HG03520 (cell line): ENCODE measurements at regions not wholly inside any gene's neighbourhood (a gene's known extent, or its start where the extent isn't known, plus 50 kb on each side); places are given as distances from the start of the nearest gene placed in this dataset.
"Not testable (repeated sequence)": the region's sequence is repeated elsewhere in the genome, so short reads cannot be mapped to it uniquely, and the experiment has no call there.

Experiments used
- ATAC-seq: cut with Tn5 transposase; IDR thresholded peaks from one replicate; pipeline ENCODE4 v1.9.1; 2021; ENCODE audit warnings: mild to moderate bottlenecking, moderate library complexity; ENCODE audit not compliant: unreplicated experiment

DNA sequence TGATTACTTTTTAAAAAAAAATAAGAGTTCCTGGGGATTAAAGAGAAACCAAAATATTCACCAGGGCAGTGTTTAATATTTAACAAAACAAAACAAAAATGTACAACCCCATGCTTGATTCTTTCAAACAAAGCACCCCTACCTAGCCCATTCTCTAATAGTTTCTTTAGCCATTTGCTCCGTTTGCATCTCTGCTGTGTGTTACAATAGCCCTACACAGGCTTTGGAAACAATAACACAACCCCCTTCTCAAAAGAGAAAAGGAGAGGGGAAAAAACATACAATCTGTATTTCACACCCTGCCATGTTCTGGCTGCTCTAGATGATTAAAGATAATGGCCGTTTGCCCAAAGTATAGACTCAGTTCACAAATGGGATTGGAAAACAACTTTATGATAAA is 302.9 kb downstream of the CPS1 start:
- no peak for ATAC-seq

DNA sequence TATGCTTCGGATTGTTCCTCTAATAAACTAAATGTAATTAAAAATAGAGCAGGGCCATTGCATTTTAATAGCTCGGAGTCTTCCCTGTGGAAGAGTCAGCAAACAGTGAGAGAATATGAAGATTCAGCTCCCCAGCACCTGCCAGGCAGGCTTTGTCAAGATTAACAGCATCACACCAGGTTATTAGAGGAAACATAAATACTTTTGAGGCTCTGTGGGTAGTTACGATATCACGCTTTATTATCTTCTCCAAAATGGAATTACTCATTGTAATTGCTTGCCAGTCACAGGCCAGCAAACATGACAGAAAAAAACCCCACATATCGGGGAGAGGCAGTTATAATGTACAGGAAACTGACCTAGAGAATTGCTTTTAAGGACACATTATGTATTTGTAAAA is 303.9 kb downstream of the CPS1 start:
- no peak for ATAC-seq

DNA sequence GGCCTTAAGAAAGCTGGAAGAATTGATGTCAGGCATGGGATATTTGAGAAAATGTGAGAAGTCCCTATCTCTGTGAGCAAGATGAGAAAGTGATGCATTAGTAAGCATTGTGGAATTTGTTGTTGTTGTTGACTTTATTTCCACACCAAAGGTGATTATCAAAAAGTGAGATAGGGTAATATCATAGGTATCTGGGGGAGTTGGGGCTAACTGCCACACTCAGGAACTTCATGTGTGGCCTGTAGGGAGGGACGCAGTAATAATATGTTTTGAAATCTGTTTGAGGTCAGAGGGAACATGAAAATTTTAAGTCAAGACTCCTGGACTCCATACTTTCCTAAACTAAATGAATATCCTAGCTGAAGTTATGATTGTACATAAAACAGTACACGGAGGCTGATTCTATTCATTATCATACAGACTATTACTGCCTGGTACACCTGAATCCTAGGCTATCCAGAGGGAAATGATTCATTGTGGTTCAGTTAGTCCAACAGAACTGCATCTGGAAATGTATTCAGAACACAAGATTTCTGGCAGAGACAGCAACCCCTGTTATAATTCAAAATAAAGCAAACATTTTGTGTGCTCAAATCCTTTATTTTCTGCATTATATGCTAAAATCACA is 304.8 kb downstream of the CPS1 start:
- no peak for ATAC-seq

DNA sequence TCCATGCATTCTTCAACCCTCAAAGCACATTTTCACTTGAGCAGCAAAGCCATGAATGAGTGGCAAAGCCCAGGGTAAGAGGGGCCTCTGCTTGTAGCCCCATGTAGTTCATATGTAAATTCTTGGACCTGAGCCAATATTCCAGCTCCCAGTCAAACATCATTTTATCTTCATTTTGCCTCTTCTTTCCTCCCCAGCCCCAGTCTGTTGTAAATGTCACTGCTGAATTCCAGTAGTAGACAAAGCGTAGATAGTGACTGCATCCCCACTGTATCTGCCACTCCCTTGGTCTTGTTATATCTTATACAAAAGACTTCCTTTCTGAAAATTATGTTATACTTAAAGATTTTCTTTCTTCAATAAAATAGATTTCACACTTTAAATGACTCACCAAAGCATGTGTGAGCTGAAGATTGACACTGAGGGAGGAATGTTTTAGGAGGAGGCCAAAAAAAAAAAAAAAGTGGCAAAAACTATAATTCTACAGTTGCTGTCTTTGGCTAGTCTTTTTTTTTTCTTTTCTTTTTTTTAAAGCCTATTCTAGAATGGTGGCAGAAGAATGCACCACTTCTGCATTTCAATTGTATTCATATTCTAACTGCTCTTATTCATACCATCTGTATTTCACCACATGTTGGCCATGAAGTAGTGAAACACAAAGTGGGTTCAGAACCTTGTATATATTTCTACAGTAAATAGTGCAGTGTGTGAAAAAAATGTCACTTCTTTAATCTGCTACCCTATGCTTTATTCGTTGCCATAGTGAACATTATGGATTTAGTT is 306.1 kb downstream of the CPS1 start:
- ATAC-seq, result no peak

DNA sequence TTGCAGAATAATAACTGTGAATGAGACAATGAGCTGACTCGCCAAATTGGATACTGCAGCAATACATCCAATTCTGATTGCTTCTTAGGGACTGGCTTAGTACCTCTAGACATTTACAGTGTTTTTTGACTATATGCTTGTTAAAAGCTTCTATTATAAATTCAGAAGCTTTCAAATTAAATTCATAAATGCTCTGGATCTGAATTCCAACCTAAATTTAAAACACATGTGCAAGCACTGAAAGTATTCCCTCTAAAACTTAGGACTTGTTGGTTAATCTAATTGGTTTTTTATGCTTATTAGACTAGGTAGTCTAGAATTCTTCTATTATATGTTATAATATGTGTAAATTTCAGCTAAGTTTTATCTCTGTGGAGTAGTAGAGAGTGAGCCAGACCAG is 306.9 kb downstream of the CPS1 start:
- ATAC-seq, result no peak

DNA sequence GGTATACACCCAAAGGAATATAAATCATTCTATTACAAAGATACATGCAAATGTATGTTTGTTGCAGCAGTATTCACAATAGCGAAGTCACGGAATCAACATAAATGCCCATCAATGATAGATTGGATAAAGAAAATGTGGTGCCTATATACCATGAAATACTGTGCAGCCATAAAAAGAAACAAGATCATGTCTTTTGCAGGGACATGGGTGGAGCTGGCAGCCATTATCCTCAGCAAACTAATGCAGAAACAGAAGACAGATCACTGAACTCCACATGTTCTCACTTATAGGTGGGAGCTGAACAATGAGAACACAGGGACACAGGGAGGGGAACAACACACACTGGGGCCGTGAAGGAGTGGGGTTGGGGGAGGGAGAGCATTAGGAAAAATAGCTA is 315.2 kb downstream of the CPS1 start:
- not testable (repeated sequence) for ATAC-seq

DNA sequence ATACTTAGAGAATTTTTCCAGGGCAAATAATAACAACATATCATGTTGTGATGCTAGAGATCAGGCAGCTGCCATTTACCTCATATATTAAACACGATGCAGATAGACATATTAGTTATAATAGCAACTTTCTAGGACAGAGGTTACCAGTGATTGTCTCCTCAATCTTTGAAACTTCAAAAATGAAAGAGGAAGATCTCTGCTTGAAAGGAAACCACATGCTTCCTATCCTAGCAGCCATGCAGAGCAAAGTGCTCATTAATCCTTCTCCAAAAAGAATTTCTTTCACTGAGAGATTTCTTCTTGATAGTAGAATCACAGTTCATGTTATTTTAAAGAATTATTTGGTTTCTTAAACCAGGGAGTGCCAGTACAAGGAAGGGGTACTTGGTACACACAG is 317.2 kb downstream of the CPS1 start:
- no peak for ATAC-seq

DNA sequence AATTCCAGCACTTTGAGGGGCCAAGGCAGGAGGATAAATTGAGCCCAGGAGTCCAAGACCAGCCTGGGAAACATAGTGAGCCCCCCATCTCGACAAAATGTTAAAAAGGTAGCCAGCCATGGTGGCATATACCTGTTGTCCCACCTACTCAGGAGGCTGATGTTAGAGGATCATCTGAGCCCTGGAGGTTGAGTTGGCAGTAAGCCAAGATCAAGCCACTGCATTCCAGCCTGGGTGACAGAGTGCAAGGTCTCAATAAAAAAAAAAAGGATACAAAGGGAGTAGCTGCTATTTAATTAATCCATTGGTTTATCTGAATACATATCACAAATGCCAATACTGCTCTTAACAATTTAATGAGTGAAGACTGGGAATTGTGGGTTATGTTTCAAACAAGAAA is 327.8 kb downstream of the CPS1 start:
- ATAC-seq, result no peak

DNA sequence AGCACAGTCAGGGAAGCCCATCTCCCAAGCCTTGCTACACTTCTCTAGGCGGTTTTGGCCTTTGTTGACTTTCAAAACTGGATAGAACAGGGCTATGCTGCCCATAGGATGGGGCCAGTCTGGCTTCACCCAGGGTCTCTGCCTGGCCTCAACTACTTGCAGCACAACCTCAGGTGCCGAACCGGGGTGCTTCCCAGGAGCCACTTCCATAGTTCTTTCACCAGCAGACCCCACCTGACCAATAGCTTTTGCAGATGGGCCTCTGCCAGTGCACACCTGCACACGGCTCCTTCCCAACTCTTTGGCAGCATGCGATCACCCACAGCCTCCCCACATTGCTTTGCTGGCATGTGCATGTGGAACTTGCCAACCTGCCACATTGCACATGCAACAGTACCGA is 331.6 kb downstream of the CPS1 start:
- ATAC-seq, result no peak

DNA sequence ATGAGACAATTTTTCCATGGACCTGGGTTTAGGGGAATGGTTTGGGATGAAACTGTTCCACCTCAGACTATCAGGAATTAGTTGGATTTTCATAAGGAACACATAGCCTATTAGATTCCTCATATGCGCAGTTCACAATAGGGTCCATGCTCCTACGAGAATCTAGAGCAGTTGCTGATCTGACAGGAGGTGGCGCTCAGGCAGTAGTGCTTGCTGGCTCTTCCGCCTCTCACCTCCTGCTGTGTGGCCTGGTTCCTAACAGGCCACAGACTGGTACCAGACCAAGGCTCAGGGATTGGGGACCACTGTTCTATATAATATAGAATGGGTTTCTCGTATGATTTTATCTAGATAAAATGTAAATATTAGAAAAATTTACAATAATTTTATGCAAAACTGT is 338.7 kb downstream of the CPS1 start:
- no peak for ATAC-seq

DNA sequence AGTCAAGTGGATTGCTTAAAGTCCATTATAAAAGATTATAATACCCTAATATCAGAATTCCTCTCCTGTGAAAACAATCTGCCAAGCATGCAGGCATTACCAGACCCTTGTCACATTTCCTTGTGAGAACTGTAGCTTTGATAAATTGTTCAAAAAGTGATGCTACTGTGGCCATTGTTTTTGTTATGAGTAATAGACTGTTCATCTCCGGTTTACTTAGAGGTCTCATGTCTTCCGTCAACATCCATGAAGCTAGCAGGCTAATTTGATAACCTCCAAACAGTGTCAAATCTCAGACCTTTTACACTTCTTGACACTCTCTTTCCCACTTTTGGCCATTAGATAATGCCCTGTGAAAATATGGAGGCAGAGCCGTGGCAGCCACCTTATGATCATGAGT is 342.7 kb downstream of the CPS1 start:
- no peak for ATAC-seq

DNA sequence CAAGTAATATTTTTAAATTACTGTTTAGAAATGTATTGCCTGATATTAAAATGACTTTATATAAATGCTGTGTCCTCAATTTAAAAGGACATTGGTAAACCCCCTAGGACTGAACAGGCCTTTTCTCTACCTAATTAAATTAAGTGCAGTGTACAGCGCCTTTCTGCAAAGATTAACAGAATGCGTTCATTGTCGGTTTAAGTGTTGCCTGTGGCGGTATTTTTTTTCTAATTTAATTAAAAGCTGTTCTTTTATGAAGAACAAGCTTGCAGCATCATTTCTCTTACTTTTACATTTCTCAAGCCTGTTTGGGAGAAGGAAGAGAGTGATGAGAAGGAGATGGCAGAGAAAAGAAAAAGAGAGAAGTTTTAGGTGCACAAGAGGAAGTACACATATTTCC is 344.9 kb downstream of the CPS1 start:
- ATAC-seq, result no peak

DNA sequence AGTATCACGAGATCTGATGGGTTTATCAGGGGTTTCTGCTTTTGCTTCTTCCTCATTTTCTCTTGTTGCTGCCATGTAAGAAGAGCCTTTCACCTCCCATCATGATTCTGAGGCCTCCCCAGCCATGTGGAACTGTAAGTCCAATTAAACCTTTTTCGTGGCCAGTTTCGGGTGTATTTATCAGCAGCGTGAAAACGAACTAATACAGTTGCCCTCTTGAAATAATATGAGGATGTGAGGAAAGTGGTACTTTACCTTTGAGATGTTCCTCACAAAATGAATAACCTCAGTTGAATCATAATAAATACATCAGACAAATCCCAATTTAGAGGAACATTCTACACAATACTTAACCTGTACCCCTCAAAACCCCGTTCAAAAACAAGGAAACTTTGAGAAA is 356.4 kb downstream of the CPS1 start:
- ATAC-seq, result no peak

DNA sequence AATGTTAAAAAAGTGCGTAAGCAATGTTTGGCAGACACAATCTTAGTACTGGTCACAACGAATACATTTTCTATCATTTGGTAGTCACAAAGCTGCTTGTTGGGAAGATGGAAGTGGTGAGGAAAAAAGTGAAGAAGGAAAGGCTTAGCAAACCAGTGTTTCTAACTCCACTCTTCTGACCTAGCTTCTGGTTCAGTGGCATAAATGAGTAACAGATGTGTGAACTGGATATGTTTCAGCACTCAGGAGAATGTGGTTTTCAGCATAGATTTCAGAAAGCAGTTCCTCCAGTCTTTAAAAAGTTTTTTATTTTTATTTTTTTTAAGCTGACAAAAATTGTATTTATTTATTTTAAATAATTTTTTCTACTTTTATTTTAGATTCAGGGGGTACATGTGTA is 357.1 kb downstream of the CPS1 start:
- ATAC-seq, result no peak

DNA sequence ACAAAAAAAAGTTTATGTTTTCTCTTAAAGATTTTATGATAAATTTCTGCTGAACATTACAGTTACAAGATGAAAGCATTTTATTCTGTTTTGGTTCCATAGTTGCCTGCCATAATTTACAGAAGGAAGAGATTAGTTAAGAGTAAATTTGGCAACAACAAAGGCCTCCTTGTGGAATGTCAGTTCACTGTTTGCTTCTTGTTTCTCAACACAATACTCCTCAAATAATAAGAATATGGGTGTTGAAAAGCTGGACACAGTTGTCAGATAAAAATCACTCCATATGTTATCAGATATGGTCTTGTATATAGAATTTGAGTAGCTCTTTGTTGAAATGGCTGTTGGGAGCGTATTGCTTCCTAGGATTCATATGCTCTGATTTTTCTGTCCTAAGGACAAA is 359.5 kb downstream of the CPS1 start:
- no peak for ATAC-seq

DNA sequence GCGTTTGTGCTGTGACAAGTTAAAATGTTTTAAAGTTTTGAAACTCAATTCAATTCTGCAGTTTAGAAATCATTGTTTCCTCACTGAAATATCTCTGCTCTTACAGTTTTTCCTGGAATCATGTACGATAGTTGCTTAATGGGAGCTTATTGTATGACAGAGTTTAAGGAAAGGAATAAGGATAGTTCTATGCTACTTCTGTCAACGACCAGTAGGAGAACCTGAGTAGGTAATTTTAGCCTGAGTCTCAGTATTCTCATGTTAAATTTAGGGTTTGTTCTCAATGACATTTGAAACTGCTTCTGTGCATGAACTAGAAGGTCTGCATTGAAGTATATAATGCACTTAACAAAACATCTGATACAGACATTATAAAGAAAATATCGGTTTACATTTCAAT is 361.1 kb downstream of the CPS1 start:
- ATAC-seq, result no peak

DNA sequence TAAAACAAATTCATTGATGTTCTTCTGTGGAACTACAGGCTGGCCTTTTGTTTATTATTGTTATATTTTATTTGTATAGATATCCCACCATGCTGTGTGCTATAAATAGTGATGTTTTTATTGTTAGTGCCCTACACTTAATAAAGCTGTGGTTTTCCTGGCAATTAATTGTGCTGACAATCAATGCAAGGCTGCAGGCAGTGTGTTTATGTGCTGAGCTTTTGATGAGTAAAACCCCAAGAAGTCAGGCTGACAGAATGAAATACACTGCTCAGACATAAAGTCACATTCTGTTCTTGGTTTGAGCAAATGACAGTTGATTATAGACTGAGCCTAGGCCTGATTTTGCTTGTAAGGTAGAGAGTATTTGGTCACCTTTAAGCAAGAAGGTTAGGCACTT is 362.7 kb downstream of the CPS1 start:
- no peak for ATAC-seq

DNA sequence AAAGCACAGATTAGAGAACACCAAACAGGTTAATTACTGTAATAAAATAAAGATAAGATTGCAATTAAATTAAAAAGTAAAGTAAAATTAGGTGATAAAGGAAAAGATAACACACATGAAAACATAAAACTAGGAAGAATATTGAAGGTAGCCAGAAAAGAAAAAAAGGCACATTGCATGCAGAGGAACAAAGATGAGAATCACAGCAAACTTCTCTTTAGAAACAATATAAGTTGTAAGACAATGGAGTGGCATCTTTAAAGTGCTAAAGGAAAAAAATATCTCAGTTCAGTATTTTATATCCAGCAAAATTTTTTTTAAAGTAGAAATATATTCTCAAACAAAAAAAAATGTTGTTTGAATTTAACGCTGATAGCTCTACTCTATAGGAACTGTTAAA is 366.0 kb downstream of the CPS1 start:
- no peak for ATAC-seq

DNA sequence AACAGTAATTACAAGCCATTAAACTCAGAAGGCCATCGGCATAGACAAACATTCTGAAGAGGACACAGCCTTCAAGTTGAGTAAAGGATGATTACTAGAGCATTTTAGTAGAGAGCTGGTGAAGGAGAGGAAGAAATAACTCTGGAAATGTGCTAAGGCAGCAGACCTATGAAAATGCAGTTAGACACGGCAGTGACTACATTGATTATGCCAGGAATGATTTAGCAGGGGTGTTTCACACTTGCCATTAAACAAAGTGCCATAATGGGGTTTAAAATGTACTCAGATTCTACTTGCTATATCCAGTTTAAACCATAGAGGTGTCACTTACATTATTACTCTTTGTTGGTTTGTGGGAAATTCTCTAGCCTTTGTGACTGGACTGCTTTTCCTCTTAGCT is 372.3 kb downstream of the CPS1 start:
- no peak for ATAC-seq

DNA sequence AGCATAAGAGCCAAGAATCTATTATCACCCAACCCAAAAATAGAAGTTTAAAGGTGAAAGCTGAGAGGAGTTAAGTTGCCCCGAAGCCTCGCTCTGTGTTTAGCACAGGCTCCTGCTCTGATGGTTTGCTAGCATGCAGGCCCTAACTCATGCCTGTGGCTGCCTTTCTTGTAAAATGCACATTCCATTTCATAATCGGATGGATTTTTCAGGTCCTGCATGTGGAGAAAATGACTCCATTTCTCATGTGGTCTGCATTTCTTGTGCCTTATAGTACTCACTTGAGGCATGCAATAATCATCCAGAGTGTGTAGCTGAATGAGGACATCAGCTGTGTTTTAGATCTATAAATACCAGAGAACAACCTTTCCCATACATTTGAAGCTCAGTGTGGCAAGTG is 381.8 kb downstream of the CPS1 start:
- no peak for ATAC-seq

DNA sequence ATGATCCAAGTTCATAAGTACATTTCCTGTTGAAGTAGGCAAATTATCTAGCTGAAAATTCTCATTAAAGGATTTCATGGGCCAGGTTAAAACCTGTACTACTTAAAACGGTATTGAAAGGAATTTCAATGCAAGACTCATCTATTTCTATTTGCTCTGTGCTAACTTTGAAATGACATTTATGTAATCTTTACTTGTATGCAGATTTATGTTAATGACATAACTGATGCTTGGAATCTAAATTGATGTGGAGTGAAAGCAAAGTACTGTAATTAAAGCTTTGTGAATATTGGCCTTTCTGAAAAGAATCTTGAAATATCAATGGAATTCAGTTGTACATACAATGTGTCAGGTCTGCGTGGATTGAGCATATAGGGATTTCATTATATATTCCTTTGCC is 390.0 kb downstream of the CPS1 start:
- no peak for ATAC-seq

DNA sequence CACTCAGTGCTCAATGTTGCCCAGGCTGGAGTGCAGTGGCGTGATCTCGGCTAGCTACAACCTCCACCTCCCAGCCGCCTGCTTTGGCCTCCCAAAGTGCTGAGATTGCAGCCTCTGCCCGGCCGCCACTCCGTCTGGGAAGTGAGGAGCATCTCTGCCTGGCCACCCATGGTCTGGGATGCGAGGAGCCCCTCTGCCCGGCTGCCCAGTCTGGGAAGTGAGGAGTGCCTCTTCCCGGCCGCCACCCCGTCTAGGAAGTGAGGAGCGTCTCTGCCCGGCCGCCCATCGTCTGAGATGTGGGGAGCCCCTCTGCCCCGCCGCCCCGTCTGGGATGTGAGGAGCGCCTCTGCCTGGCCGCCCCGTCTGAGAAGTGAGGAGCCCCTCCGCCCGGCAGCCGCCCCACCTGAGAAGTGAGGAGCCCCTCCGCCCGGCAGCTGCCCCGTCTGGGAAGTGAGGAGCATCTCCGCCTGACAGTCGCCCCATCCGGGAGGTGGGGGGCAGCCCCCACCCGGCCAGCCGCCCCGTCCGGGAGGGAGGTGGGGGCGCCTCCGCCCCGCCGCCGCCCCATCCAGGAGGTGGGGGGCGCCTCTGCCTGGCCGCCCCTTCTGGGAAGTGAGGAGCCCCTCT is 394.1 kb downstream of the CPS1 start:
- not testable (repeated sequence) for ATAC-seq
